Lower leg skin (tissue), 4 donors: ENCODE measurements at regions not wholly inside any gene's neighbourhood (a gene's known extent, or its start where the extent isn't known, plus 50 kb on each side); places are given as distances from the start of the nearest gene placed in this dataset.

Experiments used
- DNase-seq, 2 donors: peaks; one replicate each; pipeline ENCODE4 v3.0.0-alpha.2; 2019; ENCODE audit warnings: low spot score in 2 of 2
- H3K4me3 ChIP-seq: fragments of 200-600 bp; sonication (generic); 2 replicates; pipeline ENCODE4 v1.5.1; 2017; ENCODE audit warnings: mild to moderate bottlenecking, low read depth; ENCODE audit not compliant: poor library complexity, severe bottlenecking
- POLR2A ChIP-seq, 2 donors: fragments of 450-650 bp; IDR thresholded peaks; one replicate each; pipeline ENCODE4 v1.6.1; 2016 to 2017; ENCODE audit warnings: antibody characterized with exemption in 2 of 2, mild to moderate bottlenecking in 1 of 2, moderate library complexity in 1 of 2
- WGBS, 2 donors: methylation state at CpG; one replicate each; pipeline ENCODE4 v1.1.5; 2018; 5-methylcytosine and 5-hydroxymethylcytosine counted together
- intact Hi-C: fragments of 100-400 bp; cut with DNase I; formaldehyde crosslinking; loops from one replicate; pipeline ENCODE4 v1.15.0; 2023; ENCODE audit warnings: low total_unique reads
- TF ChIP-seq, protein P1 (sequence below), 3 donors: fragments of 450-650 bp; IDR thresholded peaks; one replicate each; pipeline ENCODE4 v1.5.1; 2016; ENCODE audit warnings: antibody characterized with exemption in 3 of 3, mild to moderate bottlenecking in 3 of 3, moderate library complexity in 2 of 3

DNA sequence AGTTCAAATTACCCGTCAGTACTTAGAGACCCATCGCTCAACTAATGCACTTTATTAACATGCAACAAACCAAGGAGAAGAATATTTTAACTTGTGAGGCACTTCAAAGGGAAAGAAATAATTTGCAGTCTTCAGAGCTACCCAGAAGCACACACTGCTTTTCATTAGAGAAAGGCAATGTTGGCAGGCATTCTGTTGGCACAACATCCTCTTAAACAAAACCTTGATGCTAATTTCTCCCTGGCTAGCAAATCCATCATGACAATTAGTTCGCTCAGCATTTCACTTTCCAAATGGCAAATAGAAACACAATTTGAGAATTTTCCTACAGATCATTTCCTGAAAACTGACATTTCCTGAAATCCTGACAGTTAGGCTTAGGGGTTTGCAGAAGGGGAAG lies 155.6 kb upstream of the FAM13C start:
- 18 to 28% methylated on average over 3 of the region's 3 CpGs for WGBS, 2 donors
- no peak for DNase-seq
- intact Hi-C loops: no loop called here
- TF ChIP-seq, protein P1, sequence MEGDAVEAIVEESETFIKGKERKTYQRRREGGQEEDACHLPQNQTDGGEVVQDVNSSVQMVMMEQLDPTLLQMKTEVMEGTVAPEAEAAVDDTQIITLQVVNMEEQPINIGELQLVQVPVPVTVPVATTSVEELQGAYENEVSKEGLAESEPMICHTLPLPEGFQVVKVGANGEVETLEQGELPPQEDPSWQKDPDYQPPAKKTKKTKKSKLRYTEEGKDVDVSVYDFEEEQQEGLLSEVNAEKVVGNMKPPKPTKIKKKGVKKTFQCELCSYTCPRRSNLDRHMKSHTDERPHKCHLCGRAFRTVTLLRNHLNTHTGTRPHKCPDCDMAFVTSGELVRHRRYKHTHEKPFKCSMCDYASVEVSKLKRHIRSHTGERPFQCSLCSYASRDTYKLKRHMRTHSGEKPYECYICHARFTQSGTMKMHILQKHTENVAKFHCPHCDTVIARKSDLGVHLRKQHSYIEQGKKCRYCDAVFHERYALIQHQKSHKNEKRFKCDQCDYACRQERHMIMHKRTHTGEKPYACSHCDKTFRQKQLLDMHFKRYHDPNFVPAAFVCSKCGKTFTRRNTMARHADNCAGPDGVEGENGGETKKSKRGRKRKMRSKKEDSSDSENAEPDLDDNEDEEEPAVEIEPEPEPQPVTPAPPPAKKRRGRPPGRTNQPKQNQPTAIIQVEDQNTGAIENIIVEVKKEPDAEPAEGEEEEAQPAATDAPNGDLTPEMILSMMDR (IDR thresholded peaks at IDR 0.05): no peak
- TF ChIP-seq POLR2A (IDR thresholded peaks at IDR 0.05): no peak
- H3K4me3 ChIP-seq: no peak overlapping the region

DNA sequence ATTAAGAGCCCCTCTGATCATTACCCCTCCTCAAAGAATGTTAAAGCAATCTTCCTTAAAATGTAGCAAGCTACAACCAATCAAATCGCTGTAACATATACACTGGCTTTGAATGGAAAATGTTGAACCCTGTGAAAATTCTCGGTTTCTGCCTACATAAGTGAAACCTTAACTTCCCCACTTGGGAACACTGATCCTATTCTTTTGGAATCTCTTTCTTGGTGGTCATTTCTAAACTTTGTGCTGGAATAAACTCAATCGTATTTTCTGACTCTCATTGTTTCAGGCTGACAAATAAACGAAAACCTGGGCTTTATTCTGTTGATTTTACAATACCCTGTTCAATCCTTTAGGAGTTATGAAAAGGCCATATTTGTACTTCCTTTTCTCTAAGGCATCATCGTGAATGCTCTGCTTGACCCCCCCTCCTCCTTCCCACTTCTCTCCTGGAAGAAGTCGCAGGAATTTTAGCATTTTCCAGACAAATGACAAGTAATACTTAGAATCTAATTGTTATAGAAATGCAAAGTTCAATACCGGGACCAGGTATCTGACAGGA lies 155.1 kb upstream of the FAM13C start:
- no peak overlapping the region for H3K4me3 ChIP-seq
- no peak for DNase-seq
- WGBS, 2 donors: 54 to 55% methylated on average over 7 of the region's 7 CpGs
- intact Hi-C loops: no loop called here
- no peak for TF ChIP-seq POLR2A (IDR thresholded peaks at IDR 0.05)
- TF ChIP-seq, protein P1 (IDR thresholded peaks at IDR 0.05): no peak

DNA sequence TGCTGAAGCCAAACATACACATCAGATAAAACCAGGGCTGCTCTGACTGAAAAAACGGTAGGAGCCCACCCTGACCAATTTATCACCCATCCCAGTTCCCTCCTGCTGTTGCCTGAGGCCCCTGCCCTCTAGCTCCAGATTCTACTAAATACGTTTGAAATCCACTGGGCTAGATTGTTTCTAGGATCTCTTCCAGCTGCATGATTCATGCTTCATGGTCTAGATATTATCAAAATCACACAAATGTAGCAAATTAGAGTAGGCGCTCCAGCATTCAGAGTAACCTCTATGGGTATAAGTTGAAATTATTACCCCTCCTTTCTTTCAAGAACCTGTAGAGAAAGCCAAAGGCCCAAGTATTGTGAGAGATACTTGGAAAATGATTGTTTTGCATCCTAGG lies 151.2 kb upstream of the FAM13C start:
- intact Hi-C loops: no loop called here
- WGBS, 2 donors: 35 to 42% methylated on average over 3 of the region's 3 CpGs
- no peak for TF ChIP-seq POLR2A (IDR thresholded peaks at IDR 0.05)
- TF ChIP-seq, protein P1 (IDR thresholded peaks at IDR 0.05): no peak
- H3K4me3 ChIP-seq: no peak overlapping the region
- no peak for DNase-seq

DNA sequence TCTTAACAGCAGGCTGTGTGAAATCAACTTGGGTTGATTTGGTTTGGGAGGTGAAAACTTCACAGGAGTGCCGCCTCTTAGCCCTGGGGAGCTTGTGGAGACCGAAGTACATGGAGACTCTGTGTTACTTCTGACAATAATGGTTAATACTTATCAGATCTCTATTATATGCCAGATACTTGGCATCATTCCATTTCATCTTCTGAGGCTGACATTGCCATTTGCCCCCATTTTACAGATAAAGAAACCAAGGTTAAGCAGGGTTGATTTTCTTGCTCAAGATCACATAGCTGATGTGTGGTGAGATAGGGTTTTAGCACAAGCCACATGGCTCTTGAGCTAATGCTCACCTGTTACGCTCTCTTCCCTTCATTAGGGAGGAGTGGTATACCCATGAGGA lies 150.6 kb upstream of the FAM13C start:
- H3K4me3 ChIP-seq: no peak overlapping the region
- no peak for TF ChIP-seq POLR2A (IDR thresholded peaks at IDR 0.05)
- TF ChIP-seq, protein P1 (IDR thresholded peaks at IDR 0.05): no peak
- no peak for DNase-seq
- WGBS, 2 donors: 74 to 77% methylated on average over 3 of the region's 3 CpGs
- intact Hi-C loops: no loop called here

DNA sequence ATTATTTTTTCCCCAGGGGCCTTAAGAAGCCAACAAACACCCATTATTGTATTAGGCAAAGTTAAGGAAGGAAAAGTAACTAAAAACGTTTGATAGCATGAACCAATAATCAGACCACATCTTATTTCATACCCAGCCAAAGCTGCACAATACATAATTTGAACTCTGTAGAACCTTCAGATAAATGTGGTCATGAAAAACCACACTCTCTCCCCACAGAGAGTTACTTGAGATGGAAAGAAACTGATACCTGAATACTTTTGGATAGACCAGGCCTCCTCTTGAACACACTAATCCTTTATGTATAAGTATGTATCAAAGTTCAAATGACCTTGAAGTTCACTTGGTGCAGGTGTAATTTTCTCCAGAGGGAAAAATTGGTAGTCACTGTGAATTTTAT lies 146.6 kb upstream of the FAM13C start:
- TF ChIP-seq POLR2A (IDR thresholded peaks at IDR 0.05): no peak
- TF ChIP-seq, protein P1 (IDR thresholded peaks at IDR 0.05): no peak
- intact Hi-C loops: no loop called here
- no peak for DNase-seq
- H3K4me3 ChIP-seq: no peak overlapping the region
- WGBS, 2 donors: 44 to 53% methylated on average over 1 of the region's 1 CpG

DNA sequence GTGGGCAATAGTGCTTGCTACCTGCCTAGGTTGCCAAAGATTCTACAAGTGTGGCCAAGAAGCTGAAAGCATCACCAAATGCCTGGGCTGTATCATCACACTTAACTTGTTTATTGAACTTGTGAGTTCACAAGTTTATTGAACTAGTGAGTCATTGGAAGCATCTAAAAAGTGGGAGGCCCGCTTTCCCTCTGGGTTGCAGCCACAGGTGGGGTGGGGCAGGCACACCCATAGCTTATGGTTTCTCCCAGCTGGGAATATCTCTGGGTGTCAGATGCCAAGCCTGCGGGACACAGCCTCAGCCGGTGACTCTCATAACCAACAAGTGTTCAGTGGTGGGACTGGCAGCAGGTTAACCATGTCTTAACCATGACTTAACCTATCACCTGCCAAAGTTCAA lies 145.9 kb upstream of the FAM13C start:
- DNase-seq: peak in 1 of 2 donors; percentile 18
- TF ChIP-seq, protein P1 (IDR thresholded peaks at IDR 0.05): no peak
- no peak for TF ChIP-seq POLR2A (IDR thresholded peaks at IDR 0.05)
- WGBS, 2 donors: 40 to 50% methylated on average over 3 of the region's 3 CpGs
- intact Hi-C loops: no loop called here
- H3K4me3 ChIP-seq: no peak overlapping the region
